ENCODE measurements at regions not wholly inside any gene's neighbourhood (a gene's known extent, or its start where the extent isn't known, plus 50 kb on each side); places are given as distances from the start of the nearest gene placed in this dataset.

- TF ChIP-seq, protein P1, sequence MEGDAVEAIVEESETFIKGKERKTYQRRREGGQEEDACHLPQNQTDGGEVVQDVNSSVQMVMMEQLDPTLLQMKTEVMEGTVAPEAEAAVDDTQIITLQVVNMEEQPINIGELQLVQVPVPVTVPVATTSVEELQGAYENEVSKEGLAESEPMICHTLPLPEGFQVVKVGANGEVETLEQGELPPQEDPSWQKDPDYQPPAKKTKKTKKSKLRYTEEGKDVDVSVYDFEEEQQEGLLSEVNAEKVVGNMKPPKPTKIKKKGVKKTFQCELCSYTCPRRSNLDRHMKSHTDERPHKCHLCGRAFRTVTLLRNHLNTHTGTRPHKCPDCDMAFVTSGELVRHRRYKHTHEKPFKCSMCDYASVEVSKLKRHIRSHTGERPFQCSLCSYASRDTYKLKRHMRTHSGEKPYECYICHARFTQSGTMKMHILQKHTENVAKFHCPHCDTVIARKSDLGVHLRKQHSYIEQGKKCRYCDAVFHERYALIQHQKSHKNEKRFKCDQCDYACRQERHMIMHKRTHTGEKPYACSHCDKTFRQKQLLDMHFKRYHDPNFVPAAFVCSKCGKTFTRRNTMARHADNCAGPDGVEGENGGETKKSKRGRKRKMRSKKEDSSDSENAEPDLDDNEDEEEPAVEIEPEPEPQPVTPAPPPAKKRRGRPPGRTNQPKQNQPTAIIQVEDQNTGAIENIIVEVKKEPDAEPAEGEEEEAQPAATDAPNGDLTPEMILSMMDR (IDR thresholded peaks at IDR 0.05), result no peak
- TF ChIP-seq POLR2A (IDR thresholded peaks at IDR 0.05) (no peak), EP300 (IDR thresholded peaks at IDR 0.05) (no peak)
Measured at GRCh38 chr12:105928436-105928835, 210.3 kb downstream of the NUAK1 start.

Data from upper lobe of left lung (tissue), 4 donors.